LNCAP (cell line): ENCODE measurements at regions not wholly inside any gene's neighbourhood (a gene's known extent, or its start where the extent isn't known, plus 50 kb on each side); places are given as distances from the start of the nearest gene placed in this dataset.

ENCODE experiments used
- TF ChIP-seq, protein P1 (sequence below): fragments of 450-650 bp; IDR thresholded peaks from 2 replicates; pipeline ENCODE4 v1.5.1; 2017; ENCODE audit warnings: mild to moderate bottlenecking

DNA sequence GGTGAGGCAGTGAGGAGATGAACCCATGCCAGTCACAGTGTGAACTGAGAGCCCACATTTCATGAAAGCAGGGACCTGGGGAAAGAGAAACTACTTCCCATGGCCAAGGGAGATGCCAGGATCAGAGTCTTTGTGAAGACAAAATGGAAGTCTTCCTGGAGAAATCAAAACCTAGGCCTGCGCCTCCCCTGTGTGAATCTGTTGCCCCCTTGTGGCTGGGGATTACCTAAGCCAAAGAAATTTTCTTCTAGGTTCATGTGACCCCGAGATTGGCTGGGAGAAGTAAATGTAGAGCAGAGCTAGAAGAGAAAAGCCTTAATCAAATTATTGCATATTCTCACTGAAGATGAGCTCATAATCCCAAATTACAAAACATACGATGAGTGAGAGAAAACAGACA is 1075.3 kb downstream of the TBC1D22A start:
- TF ChIP-seq, protein P1, sequence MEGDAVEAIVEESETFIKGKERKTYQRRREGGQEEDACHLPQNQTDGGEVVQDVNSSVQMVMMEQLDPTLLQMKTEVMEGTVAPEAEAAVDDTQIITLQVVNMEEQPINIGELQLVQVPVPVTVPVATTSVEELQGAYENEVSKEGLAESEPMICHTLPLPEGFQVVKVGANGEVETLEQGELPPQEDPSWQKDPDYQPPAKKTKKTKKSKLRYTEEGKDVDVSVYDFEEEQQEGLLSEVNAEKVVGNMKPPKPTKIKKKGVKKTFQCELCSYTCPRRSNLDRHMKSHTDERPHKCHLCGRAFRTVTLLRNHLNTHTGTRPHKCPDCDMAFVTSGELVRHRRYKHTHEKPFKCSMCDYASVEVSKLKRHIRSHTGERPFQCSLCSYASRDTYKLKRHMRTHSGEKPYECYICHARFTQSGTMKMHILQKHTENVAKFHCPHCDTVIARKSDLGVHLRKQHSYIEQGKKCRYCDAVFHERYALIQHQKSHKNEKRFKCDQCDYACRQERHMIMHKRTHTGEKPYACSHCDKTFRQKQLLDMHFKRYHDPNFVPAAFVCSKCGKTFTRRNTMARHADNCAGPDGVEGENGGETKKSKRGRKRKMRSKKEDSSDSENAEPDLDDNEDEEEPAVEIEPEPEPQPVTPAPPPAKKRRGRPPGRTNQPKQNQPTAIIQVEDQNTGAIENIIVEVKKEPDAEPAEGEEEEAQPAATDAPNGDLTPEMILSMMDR = peak; percentile 63

DNA sequence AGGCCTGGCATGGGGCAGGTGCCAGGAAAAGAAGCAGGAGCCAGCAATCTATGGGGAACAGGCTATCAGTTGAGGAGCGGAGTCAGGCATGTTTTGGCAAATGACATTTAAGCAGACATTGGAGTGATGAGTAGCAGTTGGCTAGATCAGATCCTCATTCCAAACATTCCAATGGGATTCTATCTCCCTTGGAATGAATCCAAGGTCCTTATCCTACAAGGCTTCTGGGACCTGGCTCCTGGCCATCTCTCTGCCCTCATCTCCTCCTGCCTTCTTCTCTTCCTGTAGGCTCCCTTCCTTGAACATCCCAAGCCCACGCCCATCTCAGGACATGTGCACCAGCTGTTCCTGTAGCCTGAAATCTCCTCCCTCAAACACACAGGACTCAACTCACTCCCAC is 1074.5 kb downstream of the TBC1D22A start:
- TF ChIP-seq, protein P1 = no peak

DNA sequence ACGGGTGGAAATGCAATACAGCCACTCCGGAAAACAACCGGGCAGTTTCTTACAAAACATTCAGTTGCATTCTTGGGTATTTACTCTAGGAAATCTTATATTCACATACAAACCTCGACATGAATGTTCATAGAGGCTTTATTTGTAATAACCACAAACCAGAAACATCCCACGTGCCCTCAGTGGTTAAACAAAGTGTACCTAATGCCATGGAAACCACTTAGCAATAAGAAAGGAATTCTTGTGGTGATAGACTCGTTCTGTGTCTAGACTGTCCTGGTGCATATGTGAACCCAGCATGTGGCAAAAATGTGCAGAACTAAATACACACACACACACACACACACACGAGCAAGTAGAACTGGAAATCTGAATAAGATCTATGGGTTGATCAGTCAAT is 1073.3 kb downstream of the TBC1D22A start:
- TF ChIP-seq, protein P1 = no peak

DNA sequence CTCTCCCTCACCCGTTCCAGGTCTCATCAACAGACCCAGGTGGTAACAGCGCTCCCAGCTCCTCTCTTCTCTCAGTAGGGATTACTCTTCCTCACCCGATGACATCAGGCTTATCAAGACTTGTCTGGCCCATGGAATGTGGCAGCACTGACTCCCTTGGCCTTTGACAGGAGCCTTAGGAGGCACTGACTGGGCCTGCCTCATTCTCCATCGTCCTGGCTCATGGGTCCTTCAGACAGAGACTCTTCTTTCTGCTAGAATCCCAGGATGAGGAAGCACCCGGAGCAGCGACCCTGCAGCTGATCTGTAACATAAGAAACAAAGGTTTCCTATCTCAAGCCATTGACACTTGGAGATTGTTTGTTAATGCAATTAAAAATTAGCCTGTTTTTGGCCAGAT is 1063.6 kb downstream of the TBC1D22A start:
- TF ChIP-seq, protein P1 = no peak

DNA sequence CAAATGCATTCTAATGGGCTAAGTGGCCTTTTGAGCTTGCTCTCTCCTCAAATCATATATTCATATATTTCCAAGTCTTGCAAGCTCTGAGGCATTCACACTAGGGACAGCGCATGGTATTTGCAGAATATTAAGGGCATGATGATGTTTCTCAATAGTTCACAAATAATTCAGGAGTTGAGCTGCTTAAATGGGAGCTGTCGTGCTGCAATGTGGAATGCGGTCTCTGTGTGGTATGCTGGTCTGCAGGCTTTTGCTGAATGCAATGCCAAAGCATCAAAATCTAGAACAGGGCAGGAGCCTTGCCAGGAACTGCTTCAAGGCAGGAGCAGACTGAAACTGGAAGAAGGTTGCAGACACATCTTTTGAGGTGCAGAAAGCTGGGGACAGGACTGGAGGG is 1060.0 kb downstream of the TBC1D22A start:
- TF ChIP-seq, protein P1 = no peak

- TF ChIP-seq, protein P1 = no peak
Measured at GRCh38 chr22:47818496-47818895, 1056.0 kb downstream of the TBC1D22A start.

DNA sequence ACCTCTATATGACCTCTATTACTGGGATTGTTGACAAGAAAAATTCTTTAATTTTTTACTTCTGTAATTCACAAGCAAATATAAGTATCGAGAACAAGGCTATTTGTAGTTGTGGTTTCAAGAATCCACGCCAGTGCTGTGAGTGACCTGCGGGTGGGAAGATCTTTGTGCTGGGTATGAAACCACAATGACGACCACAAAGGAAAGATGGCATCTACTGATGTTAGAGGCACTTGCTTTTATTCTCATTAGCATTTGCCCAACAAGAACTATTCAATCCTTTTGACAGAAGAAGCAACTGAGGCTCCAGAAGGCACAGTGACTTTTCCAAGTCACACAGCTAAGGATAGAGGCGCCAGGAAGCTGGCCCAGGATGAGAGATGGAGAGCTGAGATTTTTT is 1054.9 kb downstream of the TBC1D22A start:
- TF ChIP-seq, protein P1 = no peak

- TF ChIP-seq, protein P1 = no peak
Measured at GRCh38 chr22:47816863-47817210, 1054.4 kb downstream of the TBC1D22A start.
